ENCODE measurements at regions not wholly inside any gene's neighbourhood (a gene's known extent, or its start where the extent isn't known, plus 50 kb on each side); places are given as distances from the start of the nearest gene placed in this dataset.

- TF ChIP-seq GATA2 (IDR thresholded peaks at IDR 0.05; ENCODE audit: low read depth, low read length) (no peak), GATA3 (IDR thresholded peaks at IDR 0.05; ENCODE audit: low read depth, low read length) (no peak)
These were observed 66.0 kb upstream of the FCN1 start for GRCh38 chr9:134983506-134984371.

Measured in SH-SY5Y (cell line).